Inferior parietal cortex (tissue), 1 donor: ENCODE measurements at regions not wholly inside any gene's neighbourhood (a gene's known extent, or its start where the extent isn't known, plus 50 kb on each side); places are given as distances from the start of the nearest gene placed in this dataset.
A peak's percentile ranks its signal among the peaks of the same experiment; 100 is the strongest.
"Not testable (repeated sequence)": the region's sequence is repeated elsewhere in the genome, so short reads cannot be mapped to it uniquely, and the experiment has no call there.

Experiments used
- DNase-seq: peaks from one replicate; pipeline ENCODE4 v3.0.0-alpha.2; 2016; ENCODE audit errors: extremely low spot score

- not testable (repeated sequence) for DNase-seq
Observed at GRCh38 chr3:71938081-71938480, 153.1 kb upstream of the PROK2 start.

DNA sequence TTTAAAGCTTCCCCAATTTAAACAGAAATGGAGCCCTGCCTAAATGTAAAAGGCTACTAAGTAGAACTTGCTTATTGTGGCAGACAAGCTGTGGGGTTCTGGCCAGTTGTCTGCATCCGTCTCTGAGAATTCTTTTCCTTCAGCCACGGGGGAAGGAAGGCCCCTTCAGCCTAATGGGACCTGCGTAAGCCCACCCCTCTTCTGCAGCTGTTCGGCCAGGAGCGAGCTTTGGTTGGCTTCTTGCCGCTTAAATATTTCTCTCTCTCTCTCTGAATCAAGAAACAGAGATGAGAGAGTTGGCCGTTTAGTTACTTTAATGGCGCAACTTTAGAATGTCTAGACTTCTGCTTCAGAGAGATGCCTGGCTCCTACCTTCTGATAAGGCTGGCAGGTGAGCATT lies 151.7 kb upstream of the PROK2 start:
- DNase-seq, result no peak

GRCh38 chr3:71934520-71935270 lies 149.7 kb upstream of the PROK2 start:
- no peak for DNase-seq

- no peak for DNase-seq
Observed at GRCh38 chr3:71931922-71932321, 147.0 kb upstream of the PROK2 start.

- peak; percentile 24 for DNase-seq
Observed at GRCh38 chr3:71930056-71930991, 145.4 kb upstream of the PROK2 start.

- no peak for DNase-seq
Observed at GRCh38 chr3:71928212-71928611, 143.3 kb upstream of the PROK2 start.

DNA sequence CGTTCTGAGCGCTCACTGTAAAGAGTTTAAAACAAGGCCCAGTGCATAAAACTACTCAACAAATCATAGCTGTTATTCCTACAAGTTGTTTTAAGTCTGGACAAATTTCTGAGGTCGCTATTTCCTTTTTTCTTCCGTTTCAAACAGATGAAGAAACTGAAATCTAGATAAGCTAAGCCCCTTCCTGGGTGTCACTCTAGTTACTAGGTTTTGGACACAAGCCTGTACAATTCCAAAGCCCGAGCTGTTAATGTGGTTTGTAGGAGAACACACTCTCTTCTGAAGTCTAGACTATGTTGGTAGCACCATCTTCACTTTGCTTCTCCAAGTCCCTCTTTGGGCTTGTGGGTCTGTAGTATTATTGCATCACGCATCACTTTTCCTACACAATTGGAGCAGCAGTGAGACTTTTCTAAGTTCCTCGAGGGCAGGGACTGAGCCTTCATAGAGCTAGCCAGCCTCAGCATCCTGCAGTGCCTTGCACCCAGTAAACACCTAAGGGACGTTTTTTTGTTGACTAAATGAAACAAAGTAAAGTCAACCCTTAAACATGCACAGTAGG lies 142.6 kb upstream of the PROK2 start:
- no peak for DNase-seq

DNA sequence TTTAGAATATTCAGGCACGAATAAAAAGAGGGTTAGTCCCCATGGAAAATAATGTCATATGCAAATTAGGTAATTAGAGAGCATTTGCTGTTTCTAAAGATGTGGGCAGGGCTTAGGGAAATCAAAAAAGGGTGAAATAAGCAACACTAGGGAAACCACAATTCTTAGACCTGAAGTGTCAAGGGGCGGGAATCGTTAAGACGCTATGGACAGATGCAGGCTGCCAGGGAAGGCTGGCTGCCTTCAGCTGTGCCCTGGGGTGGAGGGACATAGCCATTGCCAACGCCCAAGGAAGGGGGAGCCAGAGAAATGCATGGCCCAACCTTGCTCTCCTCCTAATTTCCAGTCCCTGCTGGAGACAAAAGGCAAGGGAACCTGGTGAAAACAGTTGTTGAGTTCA lies 141.7 kb upstream of the PROK2 start:
- no peak for DNase-seq

DNA sequence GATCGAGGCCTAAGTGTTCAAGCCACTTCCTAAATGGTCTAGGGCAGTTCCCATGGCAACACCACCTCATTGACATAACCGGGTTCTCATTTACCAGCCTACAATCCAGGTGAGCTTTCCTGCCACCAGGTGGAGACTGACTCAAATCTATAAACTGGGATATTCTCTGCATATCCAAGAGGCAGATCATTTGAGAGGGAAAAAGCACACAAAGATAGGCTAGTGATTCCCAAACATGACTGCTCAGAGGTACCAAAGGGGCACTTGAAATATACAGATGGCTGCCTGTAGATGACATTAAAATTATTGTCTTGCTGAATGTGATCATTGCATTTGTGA lies 141.3 kb upstream of the PROK2 start:
- DNase-seq, result no peak

- not testable (repeated sequence) for DNase-seq
Observed at GRCh38 chr3:71925511-71926261, 140.7 kb upstream of the PROK2 start.

- DNase-seq, result no peak
Observed at GRCh38 chr3:71924721-71925120, 139.8 kb upstream of the PROK2 start.

GRCh38 chr3:71921036-71921435 lies 136.1 kb upstream of the PROK2 start:
- DNase-seq, result no peak

GRCh38 chr3:71919572-71919971 lies 134.6 kb upstream of the PROK2 start:
- DNase-seq, result no peak

- DNase-seq, result no peak
Observed at GRCh38 chr3:71917545-71917944, 132.6 kb upstream of the PROK2 start.

GRCh38 chr3:71916747-71917369 lies 131.9 kb upstream of the PROK2 start:
- DNase-seq, result no peak

GRCh38 chr3:71912839-71913495 lies 128.0 kb upstream of the PROK2 start:
- no peak for DNase-seq

DNA sequence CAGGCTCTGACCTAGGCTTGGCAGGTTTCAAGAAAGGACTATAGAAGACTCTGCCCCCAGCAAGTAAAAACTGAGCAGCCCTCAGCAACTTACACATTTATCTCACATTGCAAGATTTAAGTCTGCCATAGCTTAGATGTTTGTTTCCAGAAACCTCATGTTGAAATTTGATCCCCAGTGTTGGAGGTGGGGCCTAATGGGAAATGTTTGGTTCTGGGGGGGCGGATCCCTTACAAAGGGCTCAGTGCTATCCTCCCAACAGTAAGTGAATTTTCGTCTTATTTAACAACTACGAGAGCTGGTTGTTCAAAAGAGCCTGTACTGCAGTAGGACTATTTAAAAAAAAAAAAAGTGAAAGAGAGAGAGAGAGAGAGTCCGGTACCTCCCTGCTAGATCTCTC lies 125.2 kb upstream of the PROK2 start:
- DNase-seq, result no peak

GRCh38 chr3:71907996-71908395 lies 123.0 kb upstream of the PROK2 start:
- no peak for DNase-seq

DNA sequence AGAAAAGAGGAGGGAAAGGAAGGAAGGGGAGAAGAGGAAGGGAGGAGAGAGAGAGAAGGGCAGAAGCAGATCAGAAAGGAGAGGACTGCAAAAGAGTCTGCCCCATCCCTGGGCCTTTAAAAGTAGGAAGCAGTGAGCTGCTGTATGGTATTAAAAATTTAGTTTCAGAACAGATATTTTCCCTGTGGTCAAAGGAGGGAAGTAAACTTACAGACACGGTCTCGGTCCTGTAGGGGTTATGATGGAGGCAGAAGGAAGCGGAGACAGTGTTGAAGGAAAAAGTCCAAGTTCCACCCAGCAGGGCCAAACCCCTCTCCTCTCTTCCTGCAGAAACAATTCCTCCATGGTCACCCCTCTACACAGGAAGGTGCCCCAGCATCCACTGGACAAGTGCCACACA lies 122.0 kb upstream of the PROK2 start:
- no peak for DNase-seq

DNA sequence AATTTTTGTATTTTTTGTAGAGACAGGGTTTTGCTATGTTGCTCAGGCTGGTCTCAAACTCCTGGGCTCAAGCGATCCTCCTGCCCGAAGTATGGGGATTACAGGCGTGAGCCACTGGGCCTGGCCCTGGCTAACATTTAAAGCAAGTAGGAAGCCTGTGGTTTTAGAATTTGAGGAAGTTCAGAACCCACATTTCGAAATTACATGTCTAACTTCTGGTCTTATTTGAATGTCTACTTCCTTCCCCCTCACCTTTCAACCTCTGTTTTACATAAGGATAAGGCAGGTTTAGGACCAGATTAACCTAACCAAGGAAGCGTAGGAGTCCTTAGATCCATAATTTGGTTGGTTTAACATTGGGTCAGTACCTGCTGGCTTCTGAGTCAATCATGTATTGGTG lies 120.5 kb upstream of the PROK2 start:
- no peak for DNase-seq

GRCh38 chr3:71903936-71904335 lies 119.0 kb upstream of the PROK2 start:
- no peak for DNase-seq
